Esophagus squamous epithelium (tissue), 4 donors: ENCODE measurements at regions not wholly inside any gene's neighbourhood (a gene's known extent, or its start where the extent isn't known, plus 50 kb on each side); places are given as distances from the start of the nearest gene placed in this dataset.

Experiments
- POLR2A ChIP-seq, 4 donors: fragments of 450-650 bp; IDR thresholded peaks; one replicate each; pipeline ENCODE4 v1.6.1; 2017; ENCODE audit warnings: antibody characterized with exemption in 4 of 4, mild to moderate bottlenecking in 4 of 4, moderate library complexity in 3 of 4
- TF ChIP-seq, protein P1 (sequence below), 6 experiments: fragments of 450-650 bp in 4 of 6; fragments of 200-600 bp in 2 of 6; sonication (generic) in 2 of 6; IDR thresholded peaks; one replicate each; pipeline ENCODE4 v1.5.1; 2016 to 2019; ENCODE audit warnings: antibody characterized with exemption in 6 of 6, mild to moderate bottlenecking in 4 of 6, moderate library complexity in 4 of 6

DNA sequence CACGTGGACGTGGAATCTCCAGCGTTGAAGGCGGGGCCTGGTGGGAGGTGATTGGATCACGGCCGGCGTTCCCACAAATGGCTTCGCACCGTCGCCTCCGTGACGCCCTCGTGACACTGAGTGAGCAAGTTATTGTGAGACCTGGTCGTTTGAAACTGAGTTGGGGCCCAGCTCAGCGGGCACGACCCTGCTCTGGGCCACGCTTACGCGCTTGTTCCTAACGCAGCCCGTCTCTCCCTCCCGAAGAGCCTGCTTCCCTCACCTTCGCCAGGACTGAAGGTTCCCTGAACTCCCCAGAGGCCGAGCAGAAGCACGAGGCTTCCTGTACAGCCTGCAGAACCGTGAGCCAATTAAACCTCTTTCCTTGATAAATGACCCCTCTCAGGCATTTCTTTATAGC lies 121.8 kb downstream of the RTP5 start:
- TF ChIP-seq, protein P1, sequence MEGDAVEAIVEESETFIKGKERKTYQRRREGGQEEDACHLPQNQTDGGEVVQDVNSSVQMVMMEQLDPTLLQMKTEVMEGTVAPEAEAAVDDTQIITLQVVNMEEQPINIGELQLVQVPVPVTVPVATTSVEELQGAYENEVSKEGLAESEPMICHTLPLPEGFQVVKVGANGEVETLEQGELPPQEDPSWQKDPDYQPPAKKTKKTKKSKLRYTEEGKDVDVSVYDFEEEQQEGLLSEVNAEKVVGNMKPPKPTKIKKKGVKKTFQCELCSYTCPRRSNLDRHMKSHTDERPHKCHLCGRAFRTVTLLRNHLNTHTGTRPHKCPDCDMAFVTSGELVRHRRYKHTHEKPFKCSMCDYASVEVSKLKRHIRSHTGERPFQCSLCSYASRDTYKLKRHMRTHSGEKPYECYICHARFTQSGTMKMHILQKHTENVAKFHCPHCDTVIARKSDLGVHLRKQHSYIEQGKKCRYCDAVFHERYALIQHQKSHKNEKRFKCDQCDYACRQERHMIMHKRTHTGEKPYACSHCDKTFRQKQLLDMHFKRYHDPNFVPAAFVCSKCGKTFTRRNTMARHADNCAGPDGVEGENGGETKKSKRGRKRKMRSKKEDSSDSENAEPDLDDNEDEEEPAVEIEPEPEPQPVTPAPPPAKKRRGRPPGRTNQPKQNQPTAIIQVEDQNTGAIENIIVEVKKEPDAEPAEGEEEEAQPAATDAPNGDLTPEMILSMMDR (IDR thresholded peaks at IDR 0.05) = no peak
- TF ChIP-seq POLR2A (IDR thresholded peaks at IDR 0.05) = no peak
